Astrocyte (in vitro differentiated cells and primary cell): ENCODE measurements at regions not wholly inside any gene's neighbourhood (a gene's known extent, or its start where the extent isn't known, plus 50 kb on each side); places are given as distances from the start of the nearest gene placed in this dataset.

Source experiments
- DNase-seq: peaks from one replicate; pipeline ENCODE4 v3.0.0-alpha.2; 2010; ENCODE audit warnings: low read depth
- FAIRE-seq: peaks from 2 replicates; lab custom pipeline; 2011; peaks lifted over from hg19 to GRCh38; lab: Jason Lieb, UNC
- H2AFZ ChIP-seq: 2 replicates; pipeline ENCODE4 v1.6.0; 2012; ENCODE audit warnings: low read depth, low read length, inconsistent platforms
- H3K27ac ChIP-seq: 2 replicates; pipeline ENCODE4 v1.5.1; 2011; ENCODE audit warnings: low read depth, low read length, inconsistent platforms
- H3K27me3 ChIP-seq: 2 replicates; pipeline ENCODE4 v1.6.0; 2011; ENCODE audit warnings: low read length, inconsistent platforms; ENCODE audit not compliant: insufficient read depth
- H3K36me3 ChIP-seq: 2 replicates; pipeline ENCODE4 v1.5.1; 2011; ENCODE audit warnings: low read length, inconsistent platforms; ENCODE audit not compliant: insufficient read depth
- H3K4me1 ChIP-seq: 2 replicates; pipeline ENCODE4 v1.5.1; 2011; ENCODE audit warnings: low read length, inconsistent platforms; ENCODE audit not compliant: insufficient read depth
- H3K4me2 ChIP-seq: 2 replicates; pipeline ENCODE4 v1.6.0; 2012; ENCODE audit warnings: low read length, inconsistent platforms
- H3K4me3 ChIP-seq: 2 replicates; pipeline ENCODE4 v1.5.1; 2011; ENCODE audit warnings: low read depth, mild to moderate bottlenecking, low read length, inconsistent platforms; ENCODE audit not compliant: insufficient read depth
- H3K79me2 ChIP-seq: 2 replicates; pipeline ENCODE4 v1.6.0; 2012; ENCODE audit warnings: mild to moderate bottlenecking, low read length, inconsistent platforms; ENCODE audit not compliant: insufficient read depth
- H3K9ac ChIP-seq: 2 replicates; pipeline ENCODE4 v1.6.0; 2012; ENCODE audit warnings: mild to moderate bottlenecking, low read length, inconsistent platforms
- H3K9me3 ChIP-seq: 2 replicates; pipeline ENCODE4 v1.5.1; 2012; ENCODE audit warnings: low read depth, mild to moderate bottlenecking, low read length, inconsistent platforms; ENCODE audit not compliant: insufficient read depth
- H4K20me1 ChIP-seq: 2 replicates; pipeline ENCODE4 v1.6.0; 2012; ENCODE audit warnings: low read length, inconsistent platforms; ENCODE audit not compliant: insufficient read depth
- H3K27ac Mint-ChIP-seq: one replicate; pipeline ENCODE4 v1.8.0; 2021; ENCODE audit warnings: mild to moderate bottlenecking, mixed read lengths; ENCODE audit not compliant: unreplicated experiment
- H3K27me3 Mint-ChIP-seq: one replicate; pipeline ENCODE4 v1.8.0; 2021; ENCODE audit warnings: low read depth, mixed read lengths; ENCODE audit not compliant: unreplicated experiment
- H3K36me3 Mint-ChIP-seq: one replicate; pipeline ENCODE4 v1.8.0; 2021; ENCODE audit warnings: low read depth, mixed read lengths; ENCODE audit not compliant: unreplicated experiment
- H3K4me1 Mint-ChIP-seq: one replicate; pipeline ENCODE4 v1.8.0; 2021; ENCODE audit warnings: low read depth, mixed read lengths; ENCODE audit not compliant: unreplicated experiment
- H3K4me3 Mint-ChIP-seq: one replicate; pipeline ENCODE4 v1.8.0; 2021; ENCODE audit warnings: mild to moderate bottlenecking, moderate library complexity, mixed read lengths; ENCODE audit not compliant: unreplicated experiment
- H3K9me3 Mint-ChIP-seq: one replicate; pipeline ENCODE4 v1.8.0; 2021; ENCODE audit warnings: mild to moderate bottlenecking, mixed read lengths; ENCODE audit not compliant: unreplicated experiment
- EZH2 ChIP-seq: IDR thresholded peaks from 2 replicates; pipeline ENCODE4 v1.6.1; 2012; ENCODE audit warnings: mild to moderate bottlenecking, low read length, inconsistent platforms; ENCODE audit not compliant: insufficient read depth
- TF ChIP-seq, protein P1 (sequence below): IDR thresholded peaks from 2 replicates; pipeline ENCODE4 v1.5.1; 2011; ENCODE audit warnings: low read depth, mild to moderate bottlenecking, inconsistent platforms, low read length, moderate library complexity; ENCODE audit not compliant: insufficient read depth

- Histone ChIP-seq H3K27me3 (no peaks in the 10 kb centered on the region), H4K20me1 (no peaks in the 10 kb centered on the region), H3K4me3 (peak overlapping the region; percentile 87), H3K9me3 (no peaks in the 10 kb centered on the region), H3K4me1 (peaks cover 14% of the 10 kb centered on the region), H3K27ac (peak overlapping the region; percentile 97), H3K4me2 (peak overlapping the region; percentile 90), H3K36me3 (no peaks in the 10 kb centered on the region), H3K9ac (peak overlapping the region; percentile 90), H3K79me2 (no peaks in the 10 kb centered on the region), H2AFZ (peak overlapping the region; percentile 65)
- no peaks in the 10 kb centered on the region for H3K9me3 Mint-ChIP-seq
- FAIRE-seq = peak; percentile 90
- H3K4me1 Mint-ChIP-seq = no peaks in the 10 kb centered on the region
- TF ChIP-seq, protein P1, sequence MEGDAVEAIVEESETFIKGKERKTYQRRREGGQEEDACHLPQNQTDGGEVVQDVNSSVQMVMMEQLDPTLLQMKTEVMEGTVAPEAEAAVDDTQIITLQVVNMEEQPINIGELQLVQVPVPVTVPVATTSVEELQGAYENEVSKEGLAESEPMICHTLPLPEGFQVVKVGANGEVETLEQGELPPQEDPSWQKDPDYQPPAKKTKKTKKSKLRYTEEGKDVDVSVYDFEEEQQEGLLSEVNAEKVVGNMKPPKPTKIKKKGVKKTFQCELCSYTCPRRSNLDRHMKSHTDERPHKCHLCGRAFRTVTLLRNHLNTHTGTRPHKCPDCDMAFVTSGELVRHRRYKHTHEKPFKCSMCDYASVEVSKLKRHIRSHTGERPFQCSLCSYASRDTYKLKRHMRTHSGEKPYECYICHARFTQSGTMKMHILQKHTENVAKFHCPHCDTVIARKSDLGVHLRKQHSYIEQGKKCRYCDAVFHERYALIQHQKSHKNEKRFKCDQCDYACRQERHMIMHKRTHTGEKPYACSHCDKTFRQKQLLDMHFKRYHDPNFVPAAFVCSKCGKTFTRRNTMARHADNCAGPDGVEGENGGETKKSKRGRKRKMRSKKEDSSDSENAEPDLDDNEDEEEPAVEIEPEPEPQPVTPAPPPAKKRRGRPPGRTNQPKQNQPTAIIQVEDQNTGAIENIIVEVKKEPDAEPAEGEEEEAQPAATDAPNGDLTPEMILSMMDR = no peak
- TF ChIP-seq EZH2 = no peak
- H3K36me3 Mint-ChIP-seq = no peaks in the 10 kb centered on the region
- H3K4me3 Mint-ChIP-seq = no peak overlapping the region
- H3K27ac Mint-ChIP-seq = no peak overlapping the region
- peak; percentile 95 for DNase-seq
- H3K27me3 Mint-ChIP-seq = no peaks in the 10 kb centered on the region
Measured at GRCh38 chr6:26224940-26225847, 138.0 kb downstream of the HFE start.

- Histone ChIP-seq H3K9me3 (no peaks in the 10 kb centered on the region), H3K36me3 (no peaks in the 10 kb centered on the region), H3K4me2 (peak overlapping the region; percentile 90), H3K79me2 (no peaks in the 10 kb centered on the region), H3K4me1 (peaks cover 14% of the 10 kb centered on the region), H3K27ac (peak overlapping the region; percentile 97), H3K4me3 (peak overlapping the region; percentile 87), H3K9ac (peak overlapping the region; percentile 90), H2AFZ (peak overlapping the region; percentile 65), H4K20me1 (no peaks in the 10 kb centered on the region), H3K27me3 (no peaks in the 10 kb centered on the region)
- Mint-ChIP-seq H3K9me3 (no peaks in the 10 kb centered on the region), H3K27ac (no peak overlapping the region), H3K36me3 (no peaks in the 10 kb centered on the region), H3K27me3 (no peaks in the 10 kb centered on the region), H3K4me1 (no peaks in the 10 kb centered on the region), H3K4me3 (no peak overlapping the region)
- DNase-seq (no peak), FAIRE-seq (no peak)
- TF ChIP-seq, protein P1 = no peak
- TF ChIP-seq EZH2 = no peak
Measured at GRCh38 chr6:26225848-26226578, 138.8 kb downstream of the HFE start.
